ENCODE measurements at regions not wholly inside any gene's neighbourhood (a gene's known extent, or its start where the extent isn't known, plus 50 kb on each side); places are given as distances from the start of the nearest gene placed in this dataset.
"Not testable (repeated sequence)": the region's sequence is repeated elsewhere in the genome, so short reads cannot be mapped to it uniquely, and the experiment has no call there.

- Histone ChIP-seq H3K27me3 (ENCODE audit: low read length) (no peaks in the 10 kb centered on the region), H3K9ac (ENCODE audit: low read length) (no peak overlapping the region), H3K27ac (ENCODE audit: low read depth, low read length) (no peak overlapping the region), H3K4me2 (ENCODE audit: low read depth, low read length, poor library complexity, severe bottlenecking) (no peak overlapping the region), H3K9me2 (replicated peaks; ENCODE audit: insufficient read depth, low read length) (no peaks in the 10 kb centered on the region), H3K79me2 (ENCODE audit: insufficient read depth, low read length) (no peaks in the 10 kb centered on the region), H2AFZ (ENCODE audit: low read depth, low read length, severe bottlenecking) (no peak overlapping the region), H3F3A (ENCODE audit: insufficient read depth) (no peaks in the 10 kb centered on the region), H3K36me3 (ENCODE audit: low read length) (no peaks in the 10 kb centered on the region), H3K4me3 (ENCODE audit: insufficient read depth, low read length, poor library complexity, severe bottlenecking) (no peak overlapping the region), H4K20me1 (ENCODE audit: low read depth, low read length) (no peaks in the 10 kb centered on the region), H3K9me3 (ENCODE audit: insufficient read depth, low read length) (no peaks in the 10 kb centered on the region)
- TF ChIP-seq EZH2phosphoT487 (conservative IDR thresholded peaks at IDR 0.05; ENCODE audit: low read length) (no peak), CTCF (IDR thresholded peaks at IDR 0.05; ENCODE audit: insufficient read depth, low read length, poor library complexity, severe bottlenecking) (no peak)
Measured at GRCh38 chr4:107490116-107490515, 229.9 kb downstream of the PAPSS1 start.

- H3K9me3 ChIP-seq (ENCODE audit: insufficient read depth, low read length); H3K9ac ChIP-seq (ENCODE audit: low read length); H4K20me1 ChIP-seq (ENCODE audit: low read depth, low read length); H3K36me3 ChIP-seq (ENCODE audit: low read length); H2AFZ ChIP-seq (ENCODE audit: low read depth, low read length, severe bottlenecking); H3K9me2 ChIP-seq (replicated peaks; ENCODE audit: insufficient read depth, low read length); H3K27ac ChIP-seq (ENCODE audit: low read depth, low read length); H3K27me3 ChIP-seq (ENCODE audit: low read length); H3K4me3 ChIP-seq (ENCODE audit: insufficient read depth, low read length, poor library complexity, severe bottlenecking); H3K79me2 ChIP-seq (ENCODE audit: insufficient read depth, low read length); H3K4me2 ChIP-seq (ENCODE audit: low read depth, low read length, poor library complexity, severe bottlenecking); H3F3A ChIP-seq (ENCODE audit: insufficient read depth): not testable (repeated sequence)
Measured at GRCh38 chr4:107483621-107484020, 236.4 kb downstream of the PAPSS1 start.

DNA sequence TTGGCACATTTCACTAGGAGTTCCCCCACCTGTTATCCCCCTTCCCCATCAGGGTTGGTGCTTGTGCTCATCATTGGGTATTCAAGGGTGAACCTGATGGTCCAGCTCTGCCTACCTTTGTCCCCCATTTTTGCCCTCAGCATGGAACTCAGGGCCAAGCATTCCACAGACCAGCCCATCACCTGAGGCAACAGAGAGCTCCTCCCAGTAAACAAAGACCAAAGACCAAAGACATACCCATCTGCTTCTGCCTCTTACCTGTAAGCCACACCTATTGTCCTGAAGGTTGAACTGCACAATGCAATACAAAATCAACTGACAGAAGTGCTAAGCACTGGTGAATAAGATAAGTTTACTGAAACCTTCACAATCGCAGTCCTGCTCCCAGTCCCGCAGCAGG lies 237.5 kb downstream of the PAPSS1 start:
- H3F3A ChIP-seq (ENCODE audit: insufficient read depth): no peaks in the 10 kb centered on the region
- H3K79me2 ChIP-seq (ENCODE audit: insufficient read depth, low read length): no peaks in the 10 kb centered on the region
- TF ChIP-seq EZH2phosphoT487 (conservative IDR thresholded peaks at IDR 0.05; ENCODE audit: low read length) (no peak), CTCF (IDR thresholded peaks at IDR 0.05; ENCODE audit: insufficient read depth, low read length, poor library complexity, severe bottlenecking) (no peak)
- H3K9me2 ChIP-seq (replicated peaks; ENCODE audit: insufficient read depth, low read length): no peaks in the 10 kb centered on the region
- no peaks in the 10 kb centered on the region for H3K36me3 ChIP-seq (ENCODE audit: low read length)
- H3K9ac ChIP-seq (ENCODE audit: low read length): no peak overlapping the region
- no peak overlapping the region for H3K4me3 ChIP-seq (ENCODE audit: insufficient read depth, low read length, poor library complexity, severe bottlenecking)
- no peak overlapping the region for H3K4me2 ChIP-seq (ENCODE audit: low read depth, low read length, poor library complexity, severe bottlenecking)
- H3K9me3 ChIP-seq (ENCODE audit: insufficient read depth, low read length): no peaks in the 10 kb centered on the region
- no peaks in the 10 kb centered on the region for H3K27me3 ChIP-seq (ENCODE audit: low read length)
- H4K20me1 ChIP-seq (ENCODE audit: low read depth, low read length): no peaks in the 10 kb centered on the region
- H3K27ac ChIP-seq (ENCODE audit: low read depth, low read length): no peak overlapping the region
- no peak overlapping the region for H2AFZ ChIP-seq (ENCODE audit: low read depth, low read length, severe bottlenecking)

- Histone ChIP-seq H3K9me2 (replicated peaks; ENCODE audit: insufficient read depth, low read length) (no peaks in the 10 kb centered on the region), H3K27me3 (ENCODE audit: low read length) (no peaks in the 10 kb centered on the region), H3K4me3 (ENCODE audit: insufficient read depth, low read length, poor library complexity, severe bottlenecking) (no peak overlapping the region), H2AFZ (ENCODE audit: low read depth, low read length, severe bottlenecking) (no peak overlapping the region), H3K36me3 (ENCODE audit: low read length) (no peaks in the 10 kb centered on the region), H4K20me1 (ENCODE audit: low read depth, low read length) (no peaks in the 10 kb centered on the region), H3K9me3 (ENCODE audit: insufficient read depth, low read length) (no peaks in the 10 kb centered on the region), H3K27ac (ENCODE audit: low read depth, low read length) (no peak overlapping the region), H3F3A (ENCODE audit: insufficient read depth) (no peaks in the 10 kb centered on the region), H3K9ac (ENCODE audit: low read length) (no peak overlapping the region), H3K4me2 (ENCODE audit: low read depth, low read length, poor library complexity, severe bottlenecking) (no peak overlapping the region), H3K79me2 (ENCODE audit: insufficient read depth, low read length) (no peaks in the 10 kb centered on the region)
- TF ChIP-seq EZH2phosphoT487 (conservative IDR thresholded peaks at IDR 0.05; ENCODE audit: low read length): no peak
- TF ChIP-seq CTCF (IDR thresholded peaks at IDR 0.05; ENCODE audit: insufficient read depth, low read length, poor library complexity, severe bottlenecking): no peak
Measured at GRCh38 chr4:107478327-107478980, 241.6 kb downstream of the PAPSS1 start.

Data from SU-DHL-6 (cell line).